Upper lobe of left lung (tissue), 6 donors: ENCODE measurements at regions not wholly inside any gene's neighbourhood (a gene's known extent, or its start where the extent isn't known, plus 50 kb on each side); places are given as distances from the start of the nearest gene placed in this dataset.
A peak's percentile ranks its signal among the peaks of the same experiment; 100 is the strongest.

ENCODE experiments used
- ATAC-seq, 2 donors: fragments of 200-7000 bp; cut with Tn5 transposase; one replicate each; pipeline ENCODE4 v1.9.1; 2022; ENCODE audit warnings: mild to moderate bottlenecking in 2 of 2, moderate library complexity in 2 of 2; ENCODE audit not compliant: low FRiP score in 2 of 2
- DNase-seq, 2 donors: peaks; one replicate each; pipeline ENCODE4 v3.0.0-alpha.2; 2019 to 2020
- H3K27ac ChIP-seq, 4 donors: fragments of 200-600 bp; sonication (generic); one replicate each; pipeline ENCODE4 v1.5.1; 2016 to 2019
- H3K27me3 ChIP-seq, 4 donors: fragments of 200-600 bp; sonication (generic); one replicate each; pipeline ENCODE4 v1.5.1; 2017 to 2019
- H3K36me3 ChIP-seq, 4 donors: fragments of 200-600 bp; sonication (generic); one replicate each; pipeline ENCODE4 v1.5.1; 2016 to 2019
- H3K4me1 ChIP-seq, 4 donors: fragments of 200-600 bp; sonication (generic); one replicate each; pipeline ENCODE4 v1.5.1; 2018 to 2019
- H3K4me3 ChIP-seq, 4 donors: fragments of 200-600 bp; sonication (generic); one replicate each; pipeline ENCODE4 v1.5.1; 2017 to 2019; ENCODE audit warnings: mild to moderate bottlenecking in 2 of 4, moderate library complexity in 1 of 4
- H3K9me3 ChIP-seq, 4 donors: fragments of 200-600 bp; sonication (generic); one replicate each; pipeline ENCODE4 v1.5.1; 2018 to 2019
- EP300 ChIP-seq, 4 donors: sonication (generic); formaldehyde crosslinking; IDR thresholded peaks; one replicate each; pipeline ENCODE4 v1.5.1; 2017; ENCODE audit warnings: antibody characterized with exemption in 4 of 4, control low read depth in 2 of 4
- POLR2A ChIP-seq, 4 donors: fragments of 450-650 bp; IDR thresholded peaks; one replicate each; pipeline ENCODE4 v1.5.1; 2016 to 2017; ENCODE audit warnings: antibody characterized with exemption in 4 of 4, mild to moderate bottlenecking in 2 of 4
- POLR2AphosphoS5 ChIP-seq, 2 donors: sonication (generic); formaldehyde crosslinking; IDR thresholded peaks; one replicate each; pipeline ENCODE4 v1.5.1; 2017; ENCODE audit warnings: antibody characterized with exemption in 2 of 2
- WGBS, 2 donors: methylation state at CpG; one replicate each; pipeline ENCODE4 v1.1.5; 2017 to 2018; 5-methylcytosine and 5-hydroxymethylcytosine counted together
- TF ChIP-seq, protein P1 (sequence below), 6 experiments: fragments of 450-650 bp in 4 of 6; fragments of 200-600 bp in 2 of 6; sonication (generic) in 2 of 6; IDR thresholded peaks; one replicate each; pipeline ENCODE4 v1.5.1; 2016 to 2019; ENCODE audit warnings: antibody characterized with exemption in 6 of 6
- donor health status: DM: no; HTN: no; CAD: no; lungs with moderate emphysema.
- donor health status: DM: no; HTN: yes; CAD: no; lungs with severe emphysema.

- DNase-seq (no peak), ATAC-seq (no peak)
Measured at GRCh38 chr5:39998518-39998917, 573.7 kb upstream of the DAB2 start.

GRCh38 chr5:39995990-39996389, 571.2 kb upstream of the DAB2 start:
- Histone ChIP-seq H3K36me3 (no peaks in the 10 kb centered on the region), H3K27ac (no peak overlapping the region), H3K9me3 (no peaks in the 10 kb centered on the region), H3K4me3 (no peak overlapping the region), H3K27me3 (no peaks in the 10 kb centered on the region), H3K4me1 (no peaks in the 10 kb centered on the region)
- TF ChIP-seq, protein P1, sequence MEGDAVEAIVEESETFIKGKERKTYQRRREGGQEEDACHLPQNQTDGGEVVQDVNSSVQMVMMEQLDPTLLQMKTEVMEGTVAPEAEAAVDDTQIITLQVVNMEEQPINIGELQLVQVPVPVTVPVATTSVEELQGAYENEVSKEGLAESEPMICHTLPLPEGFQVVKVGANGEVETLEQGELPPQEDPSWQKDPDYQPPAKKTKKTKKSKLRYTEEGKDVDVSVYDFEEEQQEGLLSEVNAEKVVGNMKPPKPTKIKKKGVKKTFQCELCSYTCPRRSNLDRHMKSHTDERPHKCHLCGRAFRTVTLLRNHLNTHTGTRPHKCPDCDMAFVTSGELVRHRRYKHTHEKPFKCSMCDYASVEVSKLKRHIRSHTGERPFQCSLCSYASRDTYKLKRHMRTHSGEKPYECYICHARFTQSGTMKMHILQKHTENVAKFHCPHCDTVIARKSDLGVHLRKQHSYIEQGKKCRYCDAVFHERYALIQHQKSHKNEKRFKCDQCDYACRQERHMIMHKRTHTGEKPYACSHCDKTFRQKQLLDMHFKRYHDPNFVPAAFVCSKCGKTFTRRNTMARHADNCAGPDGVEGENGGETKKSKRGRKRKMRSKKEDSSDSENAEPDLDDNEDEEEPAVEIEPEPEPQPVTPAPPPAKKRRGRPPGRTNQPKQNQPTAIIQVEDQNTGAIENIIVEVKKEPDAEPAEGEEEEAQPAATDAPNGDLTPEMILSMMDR (IDR thresholded peaks at IDR 0.05) = no peak
- TF ChIP-seq POLR2AphosphoS5 (IDR thresholded peaks at IDR 0.05) = no peak
- no peak for TF ChIP-seq POLR2A (IDR thresholded peaks at IDR 0.05)
- TF ChIP-seq EP300 (IDR thresholded peaks at IDR 0.05) = no peak
- DNase-seq = no peak
- 88 to 96% methylated on average over 1 of the region's 1 CpG for WGBS, 2 donors
- ATAC-seq = no peak

More at GRCh38 chr5:39998518-39998917, 573.7 kb upstream of the DAB2 start:
- Histone ChIP-seq H3K27me3 (no peaks in the 10 kb centered on the region), H3K36me3 (no peaks in the 10 kb centered on the region), H3K4me3 (no peak overlapping the region), H3K4me1 (no peaks in the 10 kb centered on the region), H3K9me3 (no peaks in the 10 kb centered on the region), H3K27ac (no peak overlapping the region)
- no peak for TF ChIP-seq POLR2AphosphoS5 (IDR thresholded peaks at IDR 0.05)
- TF ChIP-seq, protein P1 (IDR thresholded peaks at IDR 0.05) = no peak
- no peak for TF ChIP-seq POLR2A (IDR thresholded peaks at IDR 0.05)
- TF ChIP-seq EP300 (IDR thresholded peaks at IDR 0.05) = no peak

- ATAC-seq (no peak), DNase-seq (peak in 1 of 2 donors; percentile 42)
- H3K27ac ChIP-seq = no peak overlapping the region
- H3K9me3 ChIP-seq = no peaks in the 10 kb centered on the region
- 55 to 57% methylated on average over 2 of the region's 2 CpGs for WGBS, 2 donors
- TF ChIP-seq POLR2A (IDR thresholded peaks at IDR 0.05) = no peak
- no peak for TF ChIP-seq POLR2AphosphoS5 (IDR thresholded peaks at IDR 0.05)
- no peak for TF ChIP-seq EP300 (IDR thresholded peaks at IDR 0.05)
- TF ChIP-seq, protein P1 (IDR thresholded peaks at IDR 0.05) = no peak
- H3K4me1 ChIP-seq = no peaks in the 10 kb centered on the region
- H3K4me3 ChIP-seq = no peak overlapping the region
- no peaks in the 10 kb centered on the region for H3K27me3 ChIP-seq
- H3K36me3 ChIP-seq = no peaks in the 10 kb centered on the region
Measured at GRCh38 chr5:39992617-39993202, 567.9 kb upstream of the DAB2 start.

DNA sequence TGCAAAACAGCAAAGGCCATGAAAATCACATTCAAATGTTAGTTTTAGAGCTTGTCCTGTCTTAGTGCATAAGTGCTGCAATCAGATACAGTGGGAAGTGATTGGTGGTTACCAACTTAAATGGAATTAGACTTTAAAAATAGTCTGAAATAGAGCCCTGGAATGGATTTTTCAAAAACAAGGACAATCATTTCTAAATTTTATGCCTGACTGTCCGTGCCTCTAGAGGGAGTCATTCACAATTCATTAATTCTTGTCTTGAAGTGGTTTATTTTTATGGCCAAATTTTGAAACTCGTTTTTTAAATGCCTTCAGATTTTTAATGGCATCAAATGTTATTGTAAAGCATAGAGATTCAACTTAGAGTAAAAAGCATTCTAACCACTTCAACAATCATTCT, 561.8 kb upstream of the DAB2 start:
- ATAC-seq = no peak

More for the DNA sequence above, 561.8 kb upstream of the DAB2 start:
- no peak for TF ChIP-seq POLR2A (IDR thresholded peaks at IDR 0.05)
- TF ChIP-seq POLR2AphosphoS5 (IDR thresholded peaks at IDR 0.05) = no peak
- no peak for TF ChIP-seq EP300 (IDR thresholded peaks at IDR 0.05)
- TF ChIP-seq, protein P1 (IDR thresholded peaks at IDR 0.05) = no peak
- DNase-seq = no peak
- Histone ChIP-seq H3K36me3 (no peaks in the 10 kb centered on the region), H3K9me3 (no peaks in the 10 kb centered on the region), H3K4me1 (no peaks in the 10 kb centered on the region), H3K27me3 (no peaks in the 10 kb centered on the region), H3K4me3 (no peak overlapping the region), H3K27ac (no peak overlapping the region)
- WGBS, 2 donors = 51 to 54% methylated on average over 2 of the region's 2 CpGs
